Keratinocyte (primary cell): ENCODE measurements at regions not wholly inside any gene's neighbourhood (a gene's known extent, or its start where the extent isn't known, plus 50 kb on each side); places are given as distances from the start of the nearest gene placed in this dataset.

ENCODE experiments used
- DNase-seq: peaks from one replicate; pipeline ENCODE4 v3.0.0-alpha.2; 2011; ENCODE audit warnings: low read depth, missing footprints, low spot score
- FAIRE-seq: peaks from 2 replicates; lab custom pipeline; 2011; peaks lifted over from hg19 to GRCh38; lab: Jason Lieb, UNC
- H2AFZ ChIP-seq: 2 replicates; pipeline ENCODE4 v1.6.0; 2012; ENCODE audit warnings: low read length, control low read depth, inconsistent platforms; ENCODE audit not compliant: control insufficient read depth
- H3K27ac ChIP-seq: 2 replicates; pipeline ENCODE4 v1.5.1; 2011; ENCODE audit warnings: low read length; ENCODE audit not compliant: control insufficient read depth, insufficient read depth
- H3K27me3 ChIP-seq: 3 replicates; pipeline ENCODE4 v1.6.0; 2011; ENCODE audit warnings: low read length; ENCODE audit not compliant: control insufficient read depth, insufficient read depth; ENCODE audit errors: extremely low read depth
- H3K36me3 ChIP-seq, 2 experiments: 2 replicates in 1 of 2; 3 replicates in 1 of 2; pipeline ENCODE4 v1.5.1; 2011; ENCODE audit warnings: low read length in 2 of 2, mild to moderate bottlenecking in 1 of 2; ENCODE audit not compliant: control insufficient read depth in 2 of 2, insufficient read depth in 2 of 2; ENCODE audit errors: extremely low read depth in 1 of 2
- H3K4me1 ChIP-seq: 3 replicates; pipeline ENCODE4 v1.5.1; 2011; ENCODE audit warnings: low read length; ENCODE audit not compliant: control insufficient read depth, insufficient read depth; ENCODE audit errors: extremely low read depth
- H3K4me2 ChIP-seq: 3 replicates; pipeline ENCODE4 v1.6.0; 2011; ENCODE audit warnings: low read depth, low read length; ENCODE audit not compliant: control insufficient read depth, insufficient read depth; ENCODE audit errors: extremely low read depth
- H3K4me3 ChIP-seq, 3 experiments: fragments of 200-600 bp in 1 of 3; sonication (generic) in 1 of 3; 2 replicates in 2 of 3; 3 replicates in 1 of 3; pipeline ENCODE4 v1.5.1; 2011 to 2016; ENCODE audit warnings: low read length in 3 of 3, mild to moderate bottlenecking in 3 of 3, control low read depth in 2 of 3, inconsistent platforms in 1 of 3, low read depth in 1 of 3, mixed read lengths in 1 of 3, mixed run types in 1 of 3, moderate library complexity in 1 of 3; ENCODE audit not compliant: control insufficient read depth in 2 of 3, insufficient read depth in 2 of 3; ENCODE audit errors: extremely low read depth in 1 of 3
- H3K79me2 ChIP-seq: 2 replicates; pipeline ENCODE4 v1.6.0; 2012; ENCODE audit warnings: low read length; ENCODE audit not compliant: control insufficient read depth, insufficient read depth
- H3K9ac ChIP-seq: 3 replicates; pipeline ENCODE4 v1.6.0; 2011; ENCODE audit warnings: low read length; ENCODE audit not compliant: control insufficient read depth, insufficient read depth; ENCODE audit errors: extremely low read depth
- H3K9me1 ChIP-seq: 3 replicates; pipeline ENCODE4 v1.6.0; 2011; ENCODE audit warnings: low read length; ENCODE audit not compliant: control insufficient read depth, insufficient read depth; ENCODE audit errors: extremely low read depth
- H3K9me3 ChIP-seq: 2 replicates; pipeline ENCODE4 v1.5.1; 2012; ENCODE audit warnings: low read depth, low read length; ENCODE audit not compliant: control insufficient read depth
- H4K20me1 ChIP-seq: 3 replicates; pipeline ENCODE4 v1.6.0; 2011; ENCODE audit warnings: low read length; ENCODE audit not compliant: control insufficient read depth, insufficient read depth; ENCODE audit errors: extremely low read depth
- CTCF ChIP-seq, 3 experiments: IDR thresholded peaks in 1 of 3; conservative IDR thresholded peaks in 1 of 3; optimal IDR thresholded peaks in 1 of 3; 2 replicates in 2 of 3; 3 replicates in 1 of 3; pipeline versions ENCODE3 to v1.5.1; 2011; ENCODE audit warnings: low read length in 3 of 3, mild to moderate bottlenecking in 3 of 3, moderate library complexity in 2 of 3, control low read depth in 1 of 3, inconsistent platforms in 1 of 3; ENCODE audit not compliant: insufficient read depth in 2 of 3; ENCODE audit errors: extremely low read depth in 1 of 3
- EZH2 ChIP-seq: IDR thresholded peaks from one replicate; pipeline ENCODE4 v1.6.1; 2012; ENCODE audit warnings: inconsistent platforms, mild to moderate bottlenecking, low read length, moderate library complexity
- dilution Hi-C: fragments of 300-500 bp; cut with MboI; formaldehyde crosslinking; loops from one replicate; pipeline ENCODE4 v1.7.0; 2020; ENCODE audit warnings: low sequenced_read_pairs; ENCODE audit not compliant: extremely low pct_ligation_motif_present

- no peaks in the 10 kb centered on the region for H3K9me1 ChIP-seq
- FAIRE-seq (peak; percentile 60), DNase-seq (no peak)
- no peak overlapping the region for H3K9ac ChIP-seq
- TF ChIP-seq CTCF (optimal IDR thresholded peaks at IDR 0.05 in 1 of 3, IDR thresholded peaks at IDR 0.05 in 1 of 3, conservative IDR thresholded peaks at IDR 0.05 in 1 of 3; ENCODE audit: extremely low read depth in 1 of 3, insufficient read depth in 2 of 3, low read length in 3 of 3) (no peak), EZH2 (no peak)
- H3K9me3 ChIP-seq = no peaks in the 10 kb centered on the region
- no peaks in the 10 kb centered on the region for H4K20me1 ChIP-seq
- H3K4me1 ChIP-seq = peaks cover 21% of the 10 kb centered on the region
- H3K27me3 ChIP-seq = no peaks in the 10 kb centered on the region
- no peak overlapping the region for H2AFZ ChIP-seq
- H3K36me3 ChIP-seq = no peaks in the 10 kb centered on the region
- dilution Hi-C loops = no loop called here
- H3K27ac ChIP-seq = no peak overlapping the region
- H3K79me2 ChIP-seq = no peaks in the 10 kb centered on the region
- H3K4me3 ChIP-seq = no peak overlapping the region
- no peak overlapping the region for H3K4me2 ChIP-seq
Observed at GRCh38 chr14:98371141-98371540, 900.9 kb downstream of the BCL11B start.

- Histone ChIP-seq H3K27ac (no peak overlapping the region), H2AFZ (no peak overlapping the region), H3K79me2 (no peaks in the 10 kb centered on the region), H3K36me3 (no peaks in the 10 kb centered on the region), H3K9me1 (no peaks in the 10 kb centered on the region), H3K9me3 (no peaks in the 10 kb centered on the region), H3K4me1 (peaks cover 16% of the 10 kb centered on the region), H3K4me2 (no peak overlapping the region), H3K9ac (no peak overlapping the region), H3K27me3 (no peaks in the 10 kb centered on the region), H3K4me3 (no peak overlapping the region), H4K20me1 (no peaks in the 10 kb centered on the region)
- no peak for FAIRE-seq
- no peak for TF ChIP-seq EZH2
- no peak for TF ChIP-seq CTCF (optimal IDR thresholded peaks at IDR 0.05 in 1 of 3, IDR thresholded peaks at IDR 0.05 in 1 of 3, conservative IDR thresholded peaks at IDR 0.05 in 1 of 3; ENCODE audit: extremely low read depth in 1 of 3, insufficient read depth in 2 of 3, low read length in 3 of 3)
- dilution Hi-C loops = no loop called here
- DNase-seq = no peak
Observed at GRCh38 chr14:98374136-98374535, 897.9 kb downstream of the BCL11B start.
